Stimulated activated CD4-positive, alpha-beta T cell treated with anti-CD3 and anti-CD28 coated beads, TNF-alpha, amount 100 ng/mL, for 48 hours (primary cell): ENCODE measurements at regions not wholly inside any gene's neighbourhood (a gene's known extent, or its start where the extent isn't known, plus 50 kb on each side); places are given as distances from the start of the nearest gene placed in this dataset.

Experiments used
- DNase-seq, 3 donors: peaks; one replicate each; pipeline ENCODE4 v3.0.0-alpha.2; 2020; ENCODE audit warnings: low read depth in 3 of 3

GRCh38 chr2:217525076-217525475, 477.7 kb downstream of the TNS1 start:
- no peak for DNase-seq

GRCh38 chr2:217523286-217523685, 479.5 kb downstream of the TNS1 start:
- DNase-seq = no peak

- DNase-seq = no peak
These were observed 481.0 kb downstream of the TNS1 start for GRCh38 chr2:217521820-217522219.

GRCh38 chr2:217520356-217521010, 482.3 kb downstream of the TNS1 start:
- DNase-seq = no peak

- no peak for DNase-seq
These were observed 485.4 kb downstream of the TNS1 start for GRCh38 chr2:217517402-217517801.

- no peak for DNase-seq
These were observed 487.0 kb downstream of the TNS1 start for GRCh38 chr2:217515615-217516309.

GRCh38 chr2:217513258-217513657, 489.5 kb downstream of the TNS1 start:
- DNase-seq = no peak

- no peak for DNase-seq
These were observed 490.1 kb downstream of the TNS1 start for GRCh38 chr2:217512728-217513127.

GRCh38 chr2:217512259-217512658, 490.5 kb downstream of the TNS1 start:
- DNase-seq = no peak

- DNase-seq = no peak
These were observed 490.9 kb downstream of the TNS1 start for GRCh38 chr2:217511850-217512249.

GRCh38 chr2:217510771-217511291, 492.0 kb downstream of the TNS1 start:
- DNase-seq = peak in 2 of 3 donors; percentile 12 to 40

GRCh38 chr2:217505303-217505702, 497.5 kb downstream of the TNS1 start:
- no peak for DNase-seq

- DNase-seq = no peak
These were observed 500.9 kb downstream of the TNS1 start for GRCh38 chr2:217501887-217502286.

- DNase-seq = no peak
These were observed 504.9 kb downstream of the TNS1 start for GRCh38 chr2:217497843-217498377.

GRCh38 chr2:217494557-217494956, 508.2 kb downstream of the TNS1 start:
- no peak for DNase-seq

- DNase-seq = no peak
These were observed 511.5 kb downstream of the TNS1 start for GRCh38 chr2:217491271-217491670.

GRCh38 chr2:217489145-217489960, 513.4 kb downstream of the TNS1 start:
- no peak for DNase-seq

GRCh38 chr2:217484046-217484445, 518.7 kb downstream of the TNS1 start:
- no peak for DNase-seq

- DNase-seq = no peak
These were observed 520.6 kb downstream of the TNS1 start for GRCh38 chr2:217482056-217482710.

GRCh38 chr2:217481577-217481976, 521.2 kb downstream of the TNS1 start:
- no peak for DNase-seq

- DNase-seq = no peak
These were observed 523.2 kb downstream of the TNS1 start for GRCh38 chr2:217479566-217479965.
